ENCODE measurements at regions not wholly inside any gene's neighbourhood (a gene's known extent, or its start where the extent isn't known, plus 50 kb on each side); places are given as distances from the start of the nearest gene placed in this dataset.

GRCh38 chr14:22426711-22427110 lies 162.3 kb downstream of the DAD1 start:
- TF ChIP-seq CTCF (IDR thresholded peaks at IDR 0.05) (no peak), POLR2A (IDR thresholded peaks at IDR 0.05) (no peak)
